K562 (cell line): ENCODE measurements at regions not wholly inside any gene's neighbourhood (a gene's known extent, or its start where the extent isn't known, plus 50 kb on each side); places are given as distances from the start of the nearest gene placed in this dataset.

Experiments used
- ATAC-seq: fragments of 200-7000 bp; cut with Tn5 transposase; 3 replicates; pipeline ENCODE4 v1.9.1; 2020; ENCODE audit warnings: moderate library complexity
- BruUV-seq: library from RNA; stranded (reverse); fragments of 400-500 nt; replicated peaks from 2 replicates; lab custom pipeline; 2021; lab: Mats Ljungman, UMichigan
- CTCF ChIA-PET: fragments of 300-600 bp; formaldehyde crosslinking; extraction: SDS; loops from one replicate; lab custom pipeline; 2021; ENCODE audit warnings: low intra/inter-chr PET ratio; lab: Yijun Ruan, JAX
- POLR2A ChIA-PET: fragments of 300-600, 350-650 bp; sonication (Branson Sonifier 250); formaldehyde crosslinking; extraction: SDS; loops from one replicate; lab custom pipeline; 2021; ENCODE audit warnings: antibody characterized with exemption, inconsistent platforms; lab: Yijun Ruan, JAX
- DNase-seq, 4 experiments: peaks; one replicate each; pipeline versions ENCODE4 v3.0.0 to v3.0.0-alpha.2; 2011 to 2018; ENCODE audit warnings: low spot score in 3 of 4, mixed read lengths in 3 of 4; ENCODE audit errors: extremely low read depth in 1 of 4
- FAIRE-seq: peaks from 2 replicates; lab custom pipeline; 2011; peaks lifted over from hg19 to GRCh38; lab: Jason Lieb, UNC
- H2AFZ ChIP-seq: 2 replicates; pipeline ENCODE4 v1.6.0; 2011; ENCODE audit warnings: low read depth, low read length, control low read depth, inconsistent platforms
- H3K27ac ChIP-seq: fragments of 200-600 bp; 3 replicates; pipeline ENCODE4 v1.8.0; 2011; ENCODE audit warnings: low read depth, mild to moderate bottlenecking, control low read depth, inconsistent platforms, low read length, moderate library complexity, mixed read lengths; ENCODE audit errors: extremely low read depth
- H3K27me3 ChIP-seq, 2 experiments: fragments of 300-600 bp in 1 of 2; 2 replicates in 1 of 2; 3 replicates in 1 of 2; pipeline versions ENCODE4 v1.6.0 to v1.8.0; 2011; ENCODE audit warnings: inconsistent platforms in 2 of 2, low read length in 2 of 2, mild to moderate bottlenecking in 1 of 2, mixed read lengths in 1 of 2, moderate library complexity in 1 of 2; ENCODE audit not compliant: control insufficient read depth in 2 of 2, insufficient read depth in 2 of 2
- H3K36me3 ChIP-seq: fragments of 300-600 bp; 3 replicates; pipeline ENCODE4 v1.8.0; 2011; ENCODE audit warnings: mild to moderate bottlenecking, low read length, inconsistent platforms; ENCODE audit not compliant: control insufficient read depth, insufficient read depth
- H3K4me1 ChIP-seq, 2 experiments: fragments of 200-600 bp in 1 of 2; replicated peaks in 1 of 2; 2 replicates in 1 of 2; 3 replicates in 1 of 2; pipeline versions ENCODE4 v1.5.1 to v1.8.0; 2011; ENCODE audit warnings: inconsistent platforms in 2 of 2, low read length in 2 of 2, mild to moderate bottlenecking in 1 of 2, mixed read lengths in 1 of 2, moderate library complexity in 1 of 2; ENCODE audit not compliant: control insufficient read depth in 2 of 2, insufficient read depth in 2 of 2
- H3K4me2 ChIP-seq: 2 replicates; pipeline ENCODE4 v1.6.1; 2011; ENCODE audit warnings: low read length, control low read depth, inconsistent platforms, mixed read lengths; ENCODE audit not compliant: insufficient read depth
- H3K4me3 ChIP-seq: fragments of 200-600 bp; sonication (generic), shearing (Covaris generic); 2 replicates; pipeline ENCODE4 v1.5.1; 2016; ENCODE audit warnings: control low read depth, inconsistent platforms
- H3K79me2 ChIP-seq: fragments of 200-600 bp; 3 replicates; pipeline ENCODE4 v1.8.0; 2011; ENCODE audit warnings: low read length, inconsistent platforms; ENCODE audit not compliant: control insufficient read depth, insufficient read depth
- H3K9ac ChIP-seq, 2 experiments: 2 replicates each; pipeline versions ENCODE4 v1.6.0 to v1.6.1; 2011; ENCODE audit warnings: low read depth in 2 of 2, low read length in 2 of 2, control low read depth in 1 of 2, inconsistent platforms in 1 of 2, mild to moderate bottlenecking in 1 of 2, mixed read lengths in 1 of 2; ENCODE audit not compliant: insufficient read depth in 1 of 2
- H3K9me1 ChIP-seq: one replicate; pipeline ENCODE4 v1.6.0; 2011; ENCODE audit warnings: inconsistent platforms, mild to moderate bottlenecking, low read length, moderate library complexity; ENCODE audit not compliant: control insufficient read depth, insufficient read depth
- H3K9me3 ChIP-seq: replicated peaks from 2 replicates; pipeline ENCODE4 v1.5.1; 2011; ENCODE audit warnings: low read depth, low read length, inconsistent platforms; ENCODE audit not compliant: control insufficient read depth, insufficient read depth
- H4K20me1 ChIP-seq: replicated peaks from 2 replicates; pipeline ENCODE4 v1.6.1; 2011; ENCODE audit warnings: low read length, inconsistent platforms, mixed read lengths; ENCODE audit not compliant: control insufficient read depth, insufficient read depth
- BCL6 ChIP-seq: fragments of 250-450 bp; sonication (Bioruptor Pico); IDR thresholded peaks from 2 replicates; pipeline ENCODE4 v1.4.0; 2020
- GTF2E2 ChIP-seq: fragments of 200-800 bp; sonication (Bioruptor generic); IDR thresholded peaks from 2 replicates; pipeline ENCODE4 v1.6.1; 2016; ENCODE audit warnings: missing genetic modification characterization, missing compliant biosample characterization
- HDAC2 ChIP-seq: fragments of 450-650 bp; IDR thresholded peaks from 2 replicates; pipeline ENCODE4 v1.6.1; 2016; ENCODE audit warnings: mild to moderate bottlenecking
- HMG20B ChIP-seq: fragments of 250-450 bp; sonication (Bioruptor Pico); IDR thresholded peaks from 2 replicates; pipeline ENCODE4 v1.5.0; 2021; ENCODE audit warnings: mild to moderate bottlenecking
- RBBP5 ChIP-seq: fragments of 200-600 bp; sonication (generic); IDR thresholded peaks from 2 replicates; pipeline ENCODE4 v1.6.1; 2012; ENCODE audit warnings: borderline replicate concordance, mild to moderate bottlenecking, low read length, control low read depth, inconsistent platforms; ENCODE audit not compliant: insufficient read depth, poor library complexity, severe bottlenecking
- SAP30 ChIP-seq: fragments of 200-600 bp; sonication (generic); IDR thresholded peaks from 2 replicates; pipeline ENCODE4 v1.6.1; 2012; ENCODE audit warnings: borderline replicate concordance, low read depth, mild to moderate bottlenecking, moderate library complexity, low read length, control low read depth, inconsistent platforms; ENCODE audit not compliant: insufficient read depth, poor library complexity, severe bottlenecking
- SMARCA4 ChIP-seq: fragments of 450-650 bp; IDR thresholded peaks from 2 replicates; pipeline ENCODE4 v1.6.1; 2016
- TBL1XR1 ChIP-seq, 2 experiments: IDR thresholded peaks; 2 replicates each; pipeline ENCODE4 v1.6.1; 2012; ENCODE audit warnings: improper control_type of control experiment in 2 of 2, low read length in 2 of 2, mild to moderate bottlenecking in 1 of 2
- ZBTB17 ChIP-seq: fragments of 450-650 bp; formaldehyde crosslinking; IDR thresholded peaks from 2 replicates; pipeline ENCODE4 v1.4.0; 2020; ENCODE audit warnings: mild to moderate bottlenecking
- ZFP30 ChIP-seq: fragments of 250-450 bp; sonication (Bioruptor Pico); IDR thresholded peaks from 2 replicates; pipeline ENCODE4 v1.8.0; 2022; ENCODE audit warnings: moderate library complexity, mild to moderate bottlenecking, inconsistent platforms, borderline replicate concordance
- ZNF263 ChIP-seq: sonication (generic); formaldehyde crosslinking; IDR thresholded peaks from 2 replicates; pipeline ENCODE4 v1.8.0; 2022; ENCODE audit warnings: mild to moderate bottlenecking, missing genetic modification reagents, borderline replicate concordance
- ZNF707 ChIP-seq: fragments of 250-450 bp; sonication (Bioruptor Pico); conservative IDR thresholded peaks from 2 replicates; pipeline ENCODE4 v1.8.0; 2022; ENCODE audit warnings: inconsistent platforms, mild to moderate bottlenecking, moderate library complexity
- in situ Hi-C: fragments of 300-500 bp; cut with MboI; formaldehyde crosslinking; loops from 4 replicates; pipeline ENCODE4 v1.15.0; 2018; ENCODE audit warnings: inconsistent platforms, mixed read lengths
- intact Hi-C: fragments of 100-400 bp; cut with micrococcal nuclease; formaldehyde crosslinking; loops from 2 replicates; pipeline ENCODE4 v1.14.2; 2022

GRCh38 chr7:156014201-156014600 lies 201.9 kb upstream of the SHH start:
- no peak overlapping the region for H3K4me2 ChIP-seq
- no peaks in the 10 kb centered on the region for H3K9me1 ChIP-seq
- H2AFZ ChIP-seq: no peak overlapping the region
- FAIRE-seq: no peak
- no peak overlapping the region for H3K4me3 ChIP-seq
- H3K9ac ChIP-seq: no peak overlapping the region
- H3K27ac ChIP-seq: no peak overlapping the region
- ChIA-PET POLR2A (no interaction called here), CTCF (no interaction called here)
- H3K36me3 ChIP-seq: no peaks in the 10 kb centered on the region
- H3K27me3 ChIP-seq: peaks cover 23 to 35% of the 10 kb centered on the region in 2 experiments
- no peak for DNase-seq
- H3K9me3 ChIP-seq: 0 out of 2 replicates have a peak, but pooled peaks cover 1% of the 10 kb centered on the region
- no peak for ATAC-seq
- BruUV-seq: no TSS peak
- intact Hi-C loops: no loop called here
- no peaks in the 10 kb centered on the region for H3K79me2 ChIP-seq
- in situ Hi-C loops: no loop called here
- H3K4me1 ChIP-seq: no peaks in the 10 kb centered on the region
- H4K20me1 ChIP-seq: no peaks in the 10 kb centered on the region
- no peak for TF ChIP-seq ZNF263 (CRISPR knock-in tag)
- TF ChIP-seq SMARCA4: no peak
- no peak for TF ChIP-seq ZNF707 (CRISPR knock-in tag)
- no peak for TF ChIP-seq HMG20B (CRISPR knock-in tag)
- TF ChIP-seq RBBP5: no peak
- no peak for TF ChIP-seq BCL6 (CRISPR knock-in tag)
- TF ChIP-seq TBL1XR1 (IDR thresholded peaks at IDR 0.05; ENCODE audit: low read length in 2 of 2): no peak
- no peak for TF ChIP-seq HDAC2
- TF ChIP-seq ZFP30: no peak
- TF ChIP-seq ZBTB17 (CRISPR knock-in tag): no peak
- no peak for TF ChIP-seq SAP30
- TF ChIP-seq GTF2E2 (tag): no peak
